GM23338 (cell line): ENCODE measurements at regions not wholly inside any gene's neighbourhood (a gene's known extent, or its start where the extent isn't known, plus 50 kb on each side); places are given as distances from the start of the nearest gene placed in this dataset.

Source experiments
- ATAC-seq: fragments of 200-7000 bp; cut with Tn5 transposase; 3 replicates; pipeline ENCODE4 v1.9.1; 2020
- DNase-seq: peaks from one replicate; pipeline ENCODE4 v3.0.0-alpha.2; 2015; ENCODE audit warnings: low spot score
- H2AFZ ChIP-seq: fragments of 200-600 bp; sonication (generic); 2 replicates; pipeline ENCODE4 v1.8.0; 2016; ENCODE audit warnings: antibody characterized with exemption, mild to moderate bottlenecking, moderate library complexity
- H3F3A ChIP-seq: fragments of 200-600 bp; sonication (generic); replicated peaks from 2 replicates; pipeline ENCODE4 v1.8.0; 2017; ENCODE audit warnings: antibody characterized with exemption, mixed run types, low read depth
- H3K27ac ChIP-seq: fragments of 200-600 bp; sonication (generic); 2 replicates; pipeline ENCODE4 v1.6.1; 2016; ENCODE audit warnings: low read depth
- H3K27me3 ChIP-seq: fragments of 200-600 bp; sonication (generic); 2 replicates; pipeline ENCODE4 v1.8.0; 2016; ENCODE audit warnings: mild to moderate bottlenecking, mixed run types, moderate library complexity; ENCODE audit not compliant: insufficient read depth
- H3K36me3 ChIP-seq: fragments of 200-600 bp; sonication (generic); 2 replicates; pipeline ENCODE4 v1.8.0; 2016; ENCODE audit warnings: mild to moderate bottlenecking; ENCODE audit not compliant: insufficient read depth
- H3K4me1 ChIP-seq: fragments of 200-600 bp; sonication (generic); 2 replicates; pipeline ENCODE4 v1.8.0; 2016; ENCODE audit warnings: mild to moderate bottlenecking, moderate library complexity; ENCODE audit not compliant: insufficient read depth
- H3K4me2 ChIP-seq: fragments of 200-600 bp; sonication (generic); 2 replicates; pipeline ENCODE4 v1.7.1; 2017; ENCODE audit warnings: mixed run types
- H3K4me3 ChIP-seq: fragments of 200-600 bp; sonication (generic); 2 replicates; pipeline ENCODE4 v1.6.1; 2016; ENCODE audit warnings: mixed run types
- H3K79me2 ChIP-seq: fragments of 200-600 bp; sonication (generic); replicated peaks from 2 replicates; pipeline ENCODE4 v1.8.0; 2017; ENCODE audit warnings: mild to moderate bottlenecking; ENCODE audit not compliant: insufficient read depth
- H3K9me2 ChIP-seq: fragments of 200-600 bp; sonication (generic); 2 replicates; pipeline ENCODE4 v1.8.0; 2017; ENCODE audit not compliant: insufficient read depth
- H4K20me1 ChIP-seq: fragments of 200-600 bp; sonication (generic); replicated peaks from 2 replicates; pipeline ENCODE4 v1.8.0; 2017; ENCODE audit warnings: mild to moderate bottlenecking; ENCODE audit not compliant: insufficient read depth
- H3K27ac Mint-ChIP-seq: 2 replicates; pipeline ENCODE4 v1.8.0; 2020; ENCODE audit warnings: inconsistent platforms, mild to moderate bottlenecking, moderate library complexity, mixed read lengths
- H3K27me3 Mint-ChIP-seq: 3 replicates; pipeline ENCODE4 v1.8.0; 2022; ENCODE audit warnings: low read depth, mild to moderate bottlenecking, moderate library complexity, mixed read lengths, inconsistent platforms; ENCODE audit not compliant: insufficient read depth, poor library complexity
- H3K36me3 Mint-ChIP-seq: 3 replicates; pipeline ENCODE4 v1.8.0; 2021; ENCODE audit warnings: low read depth, mild to moderate bottlenecking, inconsistent platforms, moderate library complexity, mixed read lengths
- H3K4me1 Mint-ChIP-seq: 3 replicates; pipeline ENCODE4 v1.8.0; 2020; ENCODE audit warnings: mild to moderate bottlenecking, inconsistent platforms, mixed read lengths
- H3K4me3 Mint-ChIP-seq: 3 replicates; pipeline ENCODE4 v1.8.0; 2021; ENCODE audit warnings: moderate library complexity, mild to moderate bottlenecking, inconsistent platforms, mixed read lengths
- H3K9me3 Mint-ChIP-seq: 3 replicates; pipeline ENCODE4 v1.8.0; 2020; ENCODE audit warnings: moderate library complexity, mild to moderate bottlenecking, inconsistent platforms, mixed read lengths
- CTCF ChIP-seq, 2 experiments: fragments of 200-600 bp in 1 of 2; sonication (generic) in 1 of 2; conservative IDR thresholded peaks; 2 replicates each; pipeline versions ENCODE4 v1.5.1 to v1.6.1; 2016 to 2017; ENCODE audit warnings: antibody characterized with exemption in 2 of 2, low read depth in 2 of 2, mild to moderate bottlenecking in 2 of 2, moderate library complexity in 1 of 2
- ETS1 ChIP-seq: IDR thresholded peaks from 2 replicates; pipeline ENCODE4 v1.6.1; 2016; ENCODE audit warnings: antibody characterized with exemption
- NANOG ChIP-seq: IDR thresholded peaks from 2 replicates; pipeline ENCODE4 v1.6.1; 2016; ENCODE audit warnings: antibody characterized with exemption, borderline replicate concordance
- REST ChIP-seq: IDR thresholded peaks from one replicate; pipeline ENCODE4 v1.6.1; 2018; ENCODE audit warnings: antibody characterized with exemption; ENCODE audit not compliant: unreplicated experiment
- STAT1 ChIP-seq: IDR thresholded peaks from one replicate; pipeline ENCODE4 v1.6.1; 2016; ENCODE audit warnings: antibody characterized with exemption; ENCODE audit not compliant: unreplicated experiment
- ZNF114 ChIP-seq: fragments of 250-450 bp; sonication (Bioruptor Pico); IDR thresholded peaks from 2 replicates; pipeline ENCODE4 v1.5.0; 2020; ENCODE audit warnings: mild to moderate bottlenecking, moderate library complexity
- ZNF331 ChIP-seq: fragments of 250-450 bp; sonication (Bioruptor Pico); IDR thresholded peaks from 2 replicates; pipeline ENCODE4 v1.5.0; 2020; ENCODE audit warnings: low read depth, mild to moderate bottlenecking, moderate library complexity
- ZNF462 ChIP-seq: fragments of 250-450 bp; sonication (Bioruptor Pico); IDR thresholded peaks from 2 replicates; pipeline ENCODE4 v1.5.0; 2020; ENCODE audit warnings: mild to moderate bottlenecking, moderate library complexity

GRCh38 chr2:122927197-122927596 lies 1097.9 kb upstream of the CNTNAP5 start:
- Histone ChIP-seq H3K27me3 (no peaks in the 10 kb centered on the region), H3K4me1 (no peaks in the 10 kb centered on the region), H3K4me3 (no peak overlapping the region), H3F3A (no peaks in the 10 kb centered on the region), H3K4me2 (no peak overlapping the region), H4K20me1 (no peaks in the 10 kb centered on the region), H3K36me3 (peaks cover 17% of the 10 kb centered on the region), H3K27ac (peak overlapping the region; percentile 13; the same call in 1 of the 2 replicates), H2AFZ (no peak overlapping the region), H3K79me2 (no peaks in the 10 kb centered on the region), H3K9me2 (0 out of 2 replicates have a peak, but pooled peaks cover 9% of the 10 kb centered on the region)
- no peak for TF ChIP-seq CTCF (conservative IDR thresholded peaks at IDR 0.05; ENCODE audit: low read depth in 2 of 2)
- no peak for TF ChIP-seq ZNF462 (CRISPR knock-in tag)
- TF ChIP-seq ZNF331: no peak
- no peak for TF ChIP-seq STAT1
- no peak for TF ChIP-seq ETS1
- TF ChIP-seq ZNF114 (CRISPR knock-in tag): no peak
- TF ChIP-seq REST: no peak
- TF ChIP-seq NANOG: peak; percentile 39
- Mint-ChIP-seq H3K9me3 (peaks cover 64% of the 10 kb centered on the region), H3K27ac (no peak overlapping the region), H3K36me3 (peaks cover 66% of the 10 kb centered on the region), H3K27me3 (peaks cover 6% of the 10 kb centered on the region), H3K4me3 (no peak overlapping the region), H3K4me1 (peaks cover 10% of the 10 kb centered on the region)
- DNase-seq (peak; percentile 59), ATAC-seq (peak; percentile 69)
